Fibroblast of upper back skin (primary cell): ENCODE measurements at regions not wholly inside any gene's neighbourhood (a gene's known extent, or its start where the extent isn't known, plus 50 kb on each side); places are given as distances from the start of the nearest gene placed in this dataset.

Experiments used
- DNase-seq: peaks from one replicate; pipeline ENCODE4 v3.0.0-alpha.2; 2013

DNA sequence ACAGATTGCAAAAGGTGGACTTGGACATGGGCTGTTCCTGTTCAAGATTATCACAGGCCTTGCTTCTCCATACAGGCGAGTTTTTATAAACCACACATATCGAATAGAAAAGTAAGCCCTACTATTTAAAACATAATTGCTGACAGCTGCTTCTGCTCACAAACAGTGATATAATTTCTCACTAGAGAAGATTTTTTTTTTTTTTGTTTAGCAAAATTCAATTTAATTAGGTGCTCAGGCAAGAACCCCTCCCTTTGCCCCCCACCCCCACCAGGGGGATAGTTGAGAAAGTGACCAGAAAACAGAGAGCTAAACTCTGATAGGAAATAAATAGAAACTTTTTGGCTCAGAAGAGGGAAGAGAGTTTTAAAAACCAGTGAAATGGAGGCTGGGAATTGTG lies 132.8 kb upstream of the CRY1 start:
- DNase-seq, result no peak

DNA sequence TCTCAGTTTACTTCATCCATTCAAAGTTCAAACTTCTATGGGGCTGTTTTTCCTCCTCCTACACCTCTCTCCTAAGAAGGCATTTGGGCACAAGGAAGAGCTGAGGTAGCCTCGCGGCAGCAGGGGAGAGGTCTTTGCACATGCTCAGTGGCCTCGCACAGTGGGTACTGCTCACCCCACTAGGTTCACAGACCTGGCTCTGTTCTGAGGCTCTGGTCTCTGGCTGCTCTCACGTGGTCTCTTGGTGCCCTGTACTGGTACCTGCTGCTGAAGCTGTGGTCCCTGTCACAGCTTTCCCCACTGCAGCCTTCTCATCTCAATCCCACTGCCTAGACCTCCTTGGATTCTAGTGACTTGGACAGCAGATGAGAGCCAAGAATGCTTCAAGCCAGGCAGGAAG lies 134.7 kb upstream of the CRY1 start:
- no peak for DNase-seq

DNA sequence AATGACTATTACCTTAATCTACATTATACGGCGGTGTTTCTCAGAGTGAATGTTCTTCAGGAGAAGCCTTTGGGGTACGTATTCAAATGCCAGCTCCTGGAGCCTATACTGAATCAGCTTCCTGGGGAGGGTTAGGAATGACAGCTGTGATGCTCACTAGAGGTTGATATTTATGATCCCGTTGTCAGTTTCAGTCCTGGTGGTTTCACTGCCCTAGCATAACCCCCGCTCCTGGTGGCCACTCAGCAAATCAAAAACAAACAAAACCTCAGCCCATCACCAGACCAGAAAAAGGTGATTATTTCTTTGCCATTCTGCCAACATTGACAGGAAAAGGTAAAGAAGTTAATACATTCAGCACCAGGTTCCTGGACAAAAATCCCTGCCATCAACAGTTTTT lies 136.5 kb upstream of the CRY1 start:
- DNase-seq, result no peak

DNA sequence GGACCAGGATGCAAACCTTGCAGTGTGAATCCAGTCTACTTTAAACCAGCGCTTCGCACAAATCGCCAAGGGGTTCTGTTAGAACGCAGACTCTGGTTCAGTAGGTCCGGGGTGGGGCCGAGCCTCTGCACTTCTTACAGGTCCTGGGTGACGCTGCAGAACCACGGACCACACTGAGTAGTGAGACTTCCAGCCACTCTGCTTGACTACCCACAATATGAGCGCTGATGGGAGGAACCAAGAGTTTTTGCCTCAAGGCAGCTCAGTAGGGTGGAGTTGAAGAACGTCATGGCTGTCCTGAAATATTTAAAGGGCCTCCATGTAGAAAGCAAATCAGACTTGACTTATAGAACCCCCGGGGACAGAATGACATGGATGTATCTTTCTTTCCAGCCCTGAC lies 138.0 kb upstream of the CRY1 start:
- DNase-seq, result no peak

DNA sequence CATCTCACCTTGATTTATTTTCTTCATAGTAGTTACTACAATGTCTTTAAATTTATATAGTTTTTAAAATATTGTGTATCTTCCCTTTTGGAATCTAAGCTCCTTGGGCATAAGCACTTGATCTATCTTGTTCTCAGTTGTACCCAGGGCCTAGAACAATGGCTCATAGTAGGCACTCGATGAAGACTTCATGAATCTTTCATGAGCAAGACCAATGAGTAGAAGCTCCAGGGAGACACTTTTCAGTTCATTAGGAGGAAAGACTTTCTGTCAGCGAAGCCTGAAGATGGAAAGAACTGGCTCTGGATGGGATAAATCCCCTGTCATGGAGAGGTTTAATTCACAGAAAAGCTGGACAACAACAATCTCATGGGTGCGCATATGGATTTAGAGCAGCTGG lies 140.2 kb upstream of the CRY1 start:
- DNase-seq, result no peak

DNA sequence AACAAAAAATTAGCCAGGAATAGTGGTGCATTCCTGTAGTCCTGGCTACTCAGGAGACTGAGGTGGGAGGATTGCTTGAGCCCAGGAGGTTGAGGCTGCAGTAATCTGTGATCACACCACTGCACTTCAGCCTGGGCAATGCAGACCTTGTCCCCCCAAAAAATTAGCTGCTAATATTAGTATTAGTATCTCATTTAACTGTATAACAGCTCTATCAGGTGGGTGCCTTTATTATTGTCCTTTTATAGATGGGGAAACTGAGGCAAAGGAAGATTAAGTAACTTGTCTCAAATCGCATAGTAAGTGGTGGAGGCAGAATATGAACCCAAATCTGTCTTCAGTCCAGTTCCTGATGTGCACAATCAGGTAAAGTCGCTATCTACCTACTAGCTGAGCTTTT lies 142.3 kb upstream of the CRY1 start:
- no peak for DNase-seq

DNA sequence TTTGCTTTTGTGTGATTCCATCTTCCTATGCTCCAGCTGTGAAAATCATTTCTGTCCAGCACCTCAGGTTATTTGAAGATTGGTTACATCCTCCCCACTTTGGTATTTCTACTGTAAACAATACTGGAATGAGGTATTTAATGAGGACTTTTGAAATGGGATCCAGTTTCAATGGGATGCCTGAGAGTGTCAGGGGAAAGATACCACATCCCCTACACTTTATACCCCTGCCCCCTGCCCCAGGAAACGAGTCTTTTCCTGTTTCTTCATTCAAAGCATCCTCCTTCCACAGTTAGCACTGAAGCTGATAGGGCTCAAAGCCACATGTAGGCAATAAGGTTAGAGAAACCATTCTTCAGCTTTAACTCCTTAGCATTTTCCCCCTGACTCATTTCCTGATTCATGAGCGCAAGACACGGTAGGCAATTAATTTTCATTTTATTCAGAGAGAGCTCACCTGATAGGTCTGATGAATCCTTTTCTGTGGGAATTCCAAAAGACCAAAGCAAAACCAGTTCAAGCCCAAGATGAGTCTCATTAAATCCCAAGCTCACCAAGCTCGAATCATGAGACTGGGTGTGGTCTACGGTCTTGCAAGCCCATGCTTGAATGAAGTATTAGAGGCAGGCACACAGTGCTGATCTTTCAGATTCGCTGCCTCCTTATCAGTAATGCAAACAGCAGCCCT lies 143.6 kb upstream of the CRY1 start:
- DNase-seq, result peak; percentile 61

DNA sequence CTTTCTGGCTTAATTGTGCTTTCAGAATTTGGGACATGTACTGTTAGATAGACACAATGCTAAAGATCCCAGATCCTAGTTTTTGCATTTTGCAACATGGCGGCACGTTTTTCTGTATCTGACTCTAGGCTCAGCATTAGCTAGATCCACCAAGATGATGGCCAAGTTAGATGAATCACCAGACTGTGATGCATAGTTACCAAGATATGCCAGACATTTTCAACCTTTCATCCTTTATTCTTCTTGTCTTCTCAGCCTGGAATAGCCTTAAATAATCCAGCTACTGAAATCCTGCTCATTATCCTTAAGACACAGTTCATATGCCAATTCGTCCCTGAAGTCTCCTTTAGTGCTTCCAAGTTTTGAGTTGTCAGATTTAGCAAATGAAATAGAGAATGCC lies 144.9 kb upstream of the CRY1 start:
- peak; percentile 51 for DNase-seq

DNA sequence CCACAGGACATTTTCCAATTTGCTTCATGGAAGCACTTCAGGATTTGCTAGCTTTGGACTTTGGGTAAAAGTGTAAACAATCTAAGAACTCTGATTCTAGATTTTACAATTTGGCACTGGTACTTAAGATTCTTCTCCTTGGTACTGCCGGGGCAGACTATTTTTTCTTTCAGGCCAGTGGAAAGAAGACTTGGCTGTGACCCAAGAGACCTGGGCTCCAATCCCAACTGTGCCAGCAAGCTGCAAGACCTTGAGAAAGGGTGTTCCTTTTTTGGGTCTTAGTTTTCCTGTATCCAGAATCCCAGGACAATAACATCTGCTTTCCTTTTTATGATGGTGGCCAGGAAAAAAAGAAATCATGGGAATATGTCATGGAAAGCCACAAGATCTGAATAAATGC lies 148.1 kb upstream of the CRY1 start:
- DNase-seq, result no peak

DNA sequence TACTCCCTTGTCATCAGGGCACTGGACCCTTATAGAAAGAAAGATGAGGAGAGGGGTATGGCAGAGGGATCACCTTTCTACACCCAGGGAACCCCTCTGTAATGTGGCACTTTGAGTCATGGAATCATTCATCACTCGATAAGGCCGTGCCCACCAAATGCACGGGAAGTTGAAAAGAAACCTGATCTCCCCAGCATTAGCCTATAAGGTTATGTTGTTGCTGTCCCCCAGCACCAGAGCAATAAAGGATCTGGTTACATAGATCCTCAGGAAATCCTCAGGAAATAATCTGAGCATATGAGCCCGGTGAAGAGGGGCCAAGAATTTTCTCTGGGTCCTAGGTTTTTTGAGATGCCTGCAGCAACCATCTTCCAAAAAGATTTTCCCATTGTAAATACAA lies 148.8 kb upstream of the CRY1 start:
- DNase-seq, result peak; percentile 21

DNA sequence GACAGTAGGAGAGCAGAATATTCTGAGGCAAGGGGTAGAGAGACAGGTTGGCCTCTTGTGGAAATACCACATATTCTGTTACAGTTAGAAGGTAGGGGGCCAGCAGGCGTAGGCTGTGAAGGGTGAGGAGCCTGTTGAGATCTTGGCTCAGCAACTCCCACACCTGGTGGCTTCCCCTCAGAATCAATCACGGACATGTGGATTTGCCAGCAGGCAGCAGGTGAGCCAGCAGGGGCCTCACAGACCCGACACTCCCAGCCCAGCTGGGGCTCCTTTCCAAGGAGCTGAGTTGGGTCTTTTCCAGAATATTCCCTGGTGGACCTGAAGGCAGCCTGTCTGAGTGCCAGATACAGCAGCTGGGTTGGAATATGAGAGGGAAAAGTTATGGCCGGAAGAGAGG lies 150.0 kb upstream of the CRY1 start:
- no peak for DNase-seq

DNA sequence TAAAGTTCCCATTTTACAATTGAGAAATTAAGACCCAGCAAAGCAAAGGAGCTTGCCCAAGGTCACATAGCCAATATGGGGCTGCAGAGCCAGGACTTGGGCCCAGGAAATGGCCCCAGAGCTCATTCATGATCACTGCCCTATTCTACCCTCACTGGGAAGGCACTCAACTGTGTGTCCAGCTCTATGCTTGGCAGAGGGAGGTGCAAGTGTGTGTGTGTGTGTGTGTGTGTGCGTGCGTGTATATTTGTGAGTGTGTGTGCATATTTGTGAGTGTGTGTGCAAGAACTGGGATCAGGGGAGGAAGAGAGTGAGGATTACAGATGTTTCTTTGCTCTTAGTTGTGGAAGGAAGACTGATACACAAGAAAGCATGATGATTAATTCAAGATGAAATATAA lies 151.2 kb upstream of the CRY1 start:
- no peak for DNase-seq

DNA sequence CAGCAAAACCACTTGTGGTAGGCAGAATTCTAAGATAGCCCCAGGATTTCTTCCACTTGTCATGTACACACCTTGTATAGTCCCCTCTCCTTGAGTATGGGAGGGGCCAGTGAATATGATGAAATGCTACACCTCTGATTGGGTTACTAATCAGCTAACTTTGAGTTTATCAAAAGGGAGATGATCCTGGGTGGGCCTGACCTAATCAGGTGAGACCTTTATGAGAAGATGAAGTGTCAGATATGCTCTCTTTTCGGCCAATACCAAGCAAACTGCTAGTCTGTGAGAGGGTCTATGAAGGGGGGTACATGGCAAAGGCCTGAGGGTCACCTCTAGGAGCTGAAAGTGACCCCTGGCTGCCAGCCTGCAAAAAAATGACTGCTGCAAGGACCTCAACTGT lies 154.3 kb upstream of the CRY1 start:
- DNase-seq, result no peak

DNA sequence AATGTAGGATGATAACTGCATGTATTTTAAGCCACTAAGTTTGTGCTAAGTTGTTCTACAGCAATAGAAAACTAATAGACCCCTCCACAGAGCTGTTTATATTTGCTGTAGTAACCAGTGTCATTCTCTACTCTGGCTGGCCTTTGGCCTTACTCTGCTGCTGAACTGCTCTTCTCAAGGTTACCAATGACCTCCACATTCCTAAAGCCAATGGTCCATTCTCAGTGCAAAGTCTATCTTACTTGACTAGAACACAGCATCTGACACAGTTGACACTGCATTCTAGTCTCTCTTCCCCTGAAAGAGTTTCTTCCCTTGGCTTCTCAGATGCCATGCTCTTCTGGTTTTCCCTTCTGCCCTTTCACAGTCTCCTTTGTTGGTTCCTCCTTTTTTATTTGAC lies 154.8 kb upstream of the CRY1 start:
- DNase-seq, result no peak

DNA sequence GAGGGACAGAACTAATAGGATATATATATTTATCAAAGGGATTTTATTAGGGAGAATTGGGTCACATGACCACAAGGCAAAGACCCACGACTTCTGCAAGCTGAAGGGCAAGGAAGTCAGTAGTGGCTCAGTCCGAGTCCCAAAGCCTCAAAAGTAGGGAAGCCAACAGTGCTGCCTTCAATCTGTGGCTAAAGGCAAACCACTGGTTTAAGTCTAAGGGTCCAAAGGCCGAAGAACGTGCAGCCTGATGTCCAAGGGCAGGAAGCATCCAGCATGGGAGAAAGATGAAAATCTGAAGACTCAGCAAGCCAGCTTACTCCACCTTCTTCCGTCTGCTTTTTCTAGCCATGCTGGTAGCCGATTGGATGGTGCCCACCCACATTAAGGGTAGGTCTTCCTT lies 157.9 kb upstream of the CRY1 start:
- DNase-seq, result no peak

DNA sequence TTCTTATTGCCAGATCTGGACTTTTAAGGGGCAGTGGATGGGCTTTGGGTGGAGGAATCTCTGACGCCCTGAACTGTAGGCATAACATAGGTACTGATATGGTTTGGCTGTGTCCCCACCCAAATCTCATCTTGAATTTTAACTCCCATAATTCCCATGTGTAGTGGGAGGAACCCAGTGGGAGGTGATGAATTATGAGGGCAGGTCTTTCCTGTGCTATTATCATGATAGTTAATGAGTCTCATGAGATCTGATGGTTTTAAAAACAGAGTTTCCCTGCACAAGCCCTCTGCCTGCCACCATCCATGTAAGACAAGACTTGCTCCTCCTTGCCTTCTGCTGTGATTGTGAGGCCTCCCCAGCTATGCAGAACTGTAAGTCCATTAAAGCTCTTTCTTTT lies 160.0 kb upstream of the CRY1 start:
- no peak for DNase-seq

DNA sequence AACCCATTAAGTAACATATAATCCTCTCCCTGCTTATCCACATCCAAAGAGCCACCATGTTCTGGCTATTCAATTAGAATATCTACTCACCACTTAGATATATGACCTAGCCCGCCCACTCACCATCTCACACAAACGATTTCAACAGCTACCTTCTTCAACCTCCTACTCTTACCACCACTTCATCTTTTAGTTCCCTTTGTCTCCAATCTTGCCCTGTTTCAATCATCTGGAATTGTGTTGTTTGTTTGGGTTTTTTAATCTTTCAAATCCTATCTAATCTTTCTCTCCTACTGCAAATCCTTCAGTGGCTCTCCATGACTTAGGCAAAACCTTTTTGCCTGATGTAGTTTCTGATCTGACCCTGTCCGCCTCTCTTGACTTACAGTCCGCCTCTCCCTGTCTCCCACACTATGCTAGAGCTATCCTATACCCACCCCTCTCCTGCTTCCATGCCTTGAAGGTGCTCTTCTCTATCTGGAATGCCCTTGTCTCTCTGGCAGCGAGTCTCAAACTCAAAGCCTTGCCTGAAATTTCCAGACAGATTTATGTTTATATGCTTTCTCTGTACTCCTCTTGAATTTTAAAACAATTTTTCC lies 161.0 kb upstream of the CRY1 start:
- no peak for DNase-seq

DNA sequence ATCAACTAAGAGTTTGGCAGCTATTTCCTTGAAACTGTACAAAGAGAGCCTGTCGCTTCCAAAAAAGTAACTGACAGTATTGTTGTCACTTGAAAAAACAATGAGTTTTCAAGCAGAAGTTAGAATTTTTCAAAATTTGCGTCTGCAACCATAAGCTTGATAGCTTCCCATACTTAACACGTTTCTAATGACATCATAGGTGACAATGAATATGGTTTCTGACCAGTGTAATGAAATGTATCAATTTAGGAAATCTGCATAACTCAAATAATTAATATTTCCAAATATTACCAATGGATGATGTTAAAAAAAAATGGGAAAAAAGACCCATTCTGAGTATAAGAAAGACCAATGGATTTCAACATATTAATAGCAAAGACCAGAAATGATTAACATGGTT lies 165.4 kb upstream of the CRY1 start:
- DNase-seq, result no peak

DNA sequence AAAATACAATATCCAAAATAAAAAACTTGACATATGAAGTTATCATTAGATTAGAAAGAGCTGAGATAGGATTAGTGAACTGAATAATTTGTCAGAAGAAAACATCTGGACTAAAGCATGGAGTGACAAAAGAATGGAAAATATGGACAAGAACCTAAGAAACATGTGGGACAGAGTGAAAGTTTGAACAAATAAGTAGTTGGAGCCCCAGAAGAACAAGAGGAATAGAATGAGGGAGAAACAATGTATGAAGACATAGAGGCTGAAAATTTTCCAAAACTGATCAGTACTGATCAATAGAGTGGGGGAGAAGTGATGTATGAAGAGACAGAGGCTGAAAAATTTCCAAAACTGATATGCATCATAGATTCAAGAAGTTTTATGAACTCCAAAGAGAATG lies 170.6 kb upstream of the CRY1 start:
- DNase-seq, result no peak

DNA sequence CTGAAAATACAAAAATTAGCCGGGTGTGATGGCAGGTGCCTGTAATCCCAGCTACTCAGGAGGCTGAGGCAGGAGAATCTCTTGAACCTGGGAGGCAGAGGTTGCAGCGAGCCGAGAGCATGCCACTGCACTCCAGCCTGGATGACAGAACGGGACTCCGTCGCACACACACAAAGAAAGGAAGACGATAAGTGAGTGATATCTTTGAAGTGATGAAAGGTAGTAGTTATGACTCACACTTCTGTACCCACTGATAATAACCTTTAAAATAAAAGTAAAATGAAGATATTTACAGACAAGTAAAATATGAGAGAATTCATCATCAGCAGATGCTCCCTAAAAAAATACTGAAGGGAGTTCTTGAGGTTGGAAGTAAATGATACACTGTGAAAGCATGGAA lies 171.3 kb upstream of the CRY1 start:
- DNase-seq, result no peak

DNA sequence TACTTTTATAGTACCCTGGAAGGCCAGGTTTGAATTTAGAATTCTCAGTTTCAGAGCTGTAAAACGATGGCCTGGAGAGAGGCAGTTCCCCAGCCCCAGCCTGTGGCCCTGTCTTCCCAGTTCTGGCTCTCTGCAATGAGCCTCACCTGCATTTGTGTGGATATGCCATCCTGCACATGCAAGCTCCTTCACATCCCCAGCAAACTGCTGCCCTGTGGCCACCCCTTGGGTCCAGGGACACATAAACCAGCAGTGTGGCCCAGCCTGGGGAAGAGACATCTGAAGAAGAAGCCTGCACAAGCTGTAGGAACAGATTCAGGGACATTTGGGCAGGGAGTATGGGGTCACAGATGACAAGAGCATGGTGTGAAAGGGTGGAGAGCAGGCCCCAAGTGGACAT lies 174.3 kb upstream of the CRY1 start:
- DNase-seq, result no peak

DNA sequence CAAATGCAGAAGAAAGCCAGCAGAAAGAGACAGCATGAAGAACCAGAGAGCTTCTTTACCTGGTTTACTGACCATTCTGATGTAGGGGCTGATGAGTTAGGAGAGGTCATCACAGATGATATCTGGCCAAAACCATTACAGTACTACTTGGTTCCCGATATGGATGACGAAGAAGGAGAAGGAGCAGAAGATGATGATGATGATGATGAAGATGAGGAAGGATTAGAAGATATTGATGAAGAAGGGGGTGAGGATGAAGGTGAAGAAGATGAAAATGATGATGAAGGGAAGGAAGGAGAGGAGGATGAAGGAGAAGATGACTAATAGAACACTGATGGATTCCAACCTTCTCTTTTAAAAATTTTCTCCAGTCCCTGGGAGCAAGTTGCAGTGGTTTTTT lies 178.2 kb upstream of the CRY1 start:
- no peak for DNase-seq

DNA sequence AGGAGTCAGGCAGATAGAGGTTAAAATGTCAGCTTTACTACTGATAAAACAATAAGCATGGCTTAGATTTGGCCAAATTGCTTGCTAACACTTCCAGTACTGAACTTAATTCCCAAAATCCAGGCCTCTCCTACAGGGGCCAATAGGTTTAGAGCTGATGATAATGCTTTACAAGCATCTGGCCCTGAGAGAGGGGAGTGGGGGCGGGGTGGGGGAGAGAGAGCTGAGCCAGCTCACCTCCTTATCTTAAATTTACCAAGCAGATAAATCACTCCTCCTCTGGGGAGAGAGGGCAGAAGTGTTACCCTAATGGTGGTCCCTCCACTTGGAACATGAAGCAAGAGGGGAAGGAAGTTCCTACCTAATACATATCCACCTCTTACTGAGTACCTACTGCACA lies 182.2 kb upstream of the CRY1 start:
- DNase-seq, result no peak

DNA sequence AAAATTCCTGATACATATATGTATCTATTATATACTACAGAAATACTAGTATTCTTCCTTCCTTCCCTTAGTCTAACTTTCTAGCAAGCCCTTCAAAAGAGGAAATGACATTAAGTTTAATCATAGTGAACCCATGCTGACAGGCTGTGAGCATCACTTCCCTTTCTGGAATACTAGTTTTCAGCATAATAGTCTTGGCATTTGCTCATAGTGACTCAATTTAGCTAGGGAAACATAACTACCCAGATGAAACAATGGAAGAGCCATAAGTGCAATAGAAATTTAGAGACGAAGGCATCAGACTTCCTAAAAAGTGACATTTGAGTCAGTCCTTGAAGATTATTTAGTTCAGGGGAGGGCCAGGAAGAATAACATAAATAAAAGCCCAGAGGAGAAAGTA lies 184.5 kb upstream of the CRY1 start:
- peak; percentile 72 for DNase-seq

DNA sequence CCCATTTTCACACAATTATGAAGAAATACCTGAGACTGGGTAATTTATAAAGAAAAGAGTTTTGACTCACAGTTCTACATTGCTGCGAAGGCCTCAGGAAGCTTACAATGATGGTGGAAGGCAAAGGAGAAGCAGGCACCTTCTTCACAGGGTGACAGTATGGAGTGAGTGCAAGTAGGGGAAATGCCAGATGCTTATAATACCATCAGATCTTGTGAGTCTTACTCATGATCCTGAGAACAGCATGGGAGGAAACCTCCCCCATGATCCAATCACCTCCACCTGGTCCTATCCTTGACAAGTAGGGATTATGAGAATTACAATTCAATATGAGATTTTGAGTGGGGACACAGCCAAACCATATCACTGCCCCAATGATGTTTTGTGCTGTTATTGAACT lies 189.3 kb upstream of the CRY1 start:
- no peak for DNase-seq

DNA sequence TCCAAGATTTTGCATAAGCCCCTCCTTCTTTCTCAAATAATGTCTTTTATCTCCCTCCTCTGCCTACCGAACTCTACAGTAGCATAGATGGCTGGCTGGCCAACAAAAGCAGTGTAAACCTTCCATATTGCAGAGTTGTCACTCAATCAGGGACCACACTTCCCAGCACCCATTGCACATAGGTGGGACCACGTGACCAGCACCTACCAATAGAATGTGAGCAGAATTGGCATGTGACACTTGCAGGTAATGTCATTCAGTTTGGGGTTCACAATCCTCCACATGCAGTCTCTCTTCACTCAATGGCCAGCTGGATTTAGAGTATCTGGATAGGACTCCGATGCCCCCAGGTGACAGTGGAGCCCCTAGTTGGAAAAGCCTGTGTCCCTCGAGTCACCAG lies 190.3 kb upstream of the CRY1 start:
- no peak for DNase-seq
